DMS114 treated with DMSO at 0.1 percent for 48 hours (cell line): ENCODE measurements at regions not wholly inside any gene's neighbourhood (a gene's known extent, or its start where the extent isn't known, plus 50 kb on each side); places are given as distances from the start of the nearest gene placed in this dataset.

Experiments used
- DNase-seq: peaks from one replicate; lab custom pipeline; 2025; ENCODE audit not compliant: unreplicated experiment; lab: John Stamatoyannopoulos, UW

DNA sequence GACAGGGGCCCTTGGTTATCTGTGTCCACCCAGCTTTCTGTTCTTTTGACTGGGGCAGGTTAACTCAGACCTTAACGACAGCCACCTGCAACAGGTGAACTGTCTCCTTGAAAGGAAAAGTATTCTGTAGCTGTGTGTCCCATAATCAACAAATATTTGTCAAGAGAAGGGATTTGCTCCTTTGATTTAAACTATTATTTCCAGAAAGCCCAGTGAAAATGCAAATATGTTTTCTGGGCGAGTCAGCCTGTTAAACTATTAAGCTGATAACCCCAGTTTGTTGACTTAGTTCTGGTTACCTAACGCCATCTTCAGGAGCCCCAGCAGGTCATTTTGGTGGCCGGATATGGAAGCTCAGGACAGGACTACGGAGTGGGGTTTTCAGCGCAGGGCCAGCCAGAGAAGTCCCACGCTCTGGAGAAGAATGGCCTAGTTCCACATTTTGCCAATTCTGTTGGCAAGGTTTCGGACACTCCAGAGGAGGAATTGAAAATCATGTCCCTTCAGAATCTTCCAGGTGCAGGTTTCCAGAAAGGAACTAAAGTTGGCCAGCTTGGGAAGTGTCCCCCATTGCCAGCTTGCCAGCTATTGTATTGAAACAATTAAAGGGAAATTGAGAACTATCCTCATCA is 54.5 kb downstream of the ADRA2A start:
- DNase-seq, result no peak

DNA sequence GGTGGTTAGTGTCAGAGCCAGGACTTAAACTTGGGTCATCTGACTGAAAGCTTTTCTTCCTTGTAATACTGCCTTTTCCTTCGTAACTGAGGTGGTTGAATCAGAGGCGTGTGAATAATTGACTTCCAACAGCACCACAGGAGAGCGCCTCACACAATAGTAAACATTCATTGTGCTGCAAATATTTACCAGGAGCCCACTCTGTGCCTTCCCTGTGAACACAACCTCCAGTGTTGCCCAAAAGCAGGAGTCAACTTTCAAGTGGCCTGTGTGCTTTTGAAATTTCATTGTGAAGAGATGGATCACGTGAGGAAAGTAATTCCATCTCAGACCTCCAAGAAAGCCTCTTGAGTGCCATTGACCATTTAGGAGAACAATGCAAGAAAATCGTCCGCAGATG is 60.2 kb downstream of the ADRA2A start:
- DNase-seq, result no peak

DNA sequence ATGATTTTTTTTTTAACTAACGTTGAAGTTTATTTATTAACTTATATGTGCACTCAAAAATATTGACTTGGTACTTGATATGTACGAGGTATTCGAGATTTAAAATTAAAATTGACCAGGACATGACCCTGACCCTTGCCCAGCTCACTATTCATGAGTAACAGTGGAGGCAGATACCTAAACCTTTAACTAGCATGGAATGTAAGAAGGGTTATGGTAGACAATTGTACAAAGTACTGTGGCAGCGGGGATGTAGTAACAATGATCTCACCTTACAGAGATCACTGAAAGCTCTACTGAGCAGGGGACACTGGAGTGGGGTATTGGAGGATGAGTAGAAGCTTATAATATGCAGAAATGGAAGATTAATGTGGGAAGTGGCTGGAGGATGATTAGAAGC is 60.8 kb downstream of the ADRA2A start:
- no peak for DNase-seq

DNA sequence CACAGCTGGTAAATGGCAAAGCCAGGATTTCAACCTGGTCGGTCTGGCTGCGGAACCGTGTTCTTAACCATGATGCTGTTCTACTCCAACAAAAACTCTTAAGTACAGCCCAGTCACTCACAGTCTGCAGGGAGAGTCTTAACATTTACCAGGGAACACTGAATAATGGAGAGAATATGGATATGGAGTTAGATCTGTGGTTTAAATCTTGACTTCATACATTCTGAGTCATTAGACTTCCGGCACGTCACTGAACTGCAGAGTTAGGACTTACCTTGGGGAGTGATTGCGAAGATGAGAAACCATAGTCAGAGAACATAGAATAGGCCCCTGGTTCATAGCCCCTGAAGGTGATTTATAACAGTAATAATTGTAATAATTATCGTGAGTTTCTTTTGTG is 61.7 kb downstream of the ADRA2A start:
- DNase-seq, result no peak

DNA sequence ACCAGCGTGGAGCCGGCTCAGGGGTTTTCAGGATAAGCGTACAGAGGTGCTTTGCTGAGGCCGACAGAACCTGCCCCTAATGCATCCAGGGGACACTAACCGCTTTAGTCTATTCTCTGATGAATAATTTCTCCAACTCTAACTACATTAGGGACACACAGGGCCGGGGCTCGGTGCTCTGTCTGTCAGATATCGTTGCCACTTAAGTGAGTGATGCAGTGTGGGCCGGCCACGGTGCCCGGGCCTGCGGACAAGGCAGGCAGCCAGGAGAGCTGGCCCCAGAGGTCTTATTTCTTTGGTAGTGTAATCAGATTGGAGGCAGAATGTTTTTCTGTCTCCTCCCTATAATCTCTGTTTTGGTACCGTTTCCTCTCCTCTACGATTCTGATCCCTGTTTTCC is 62.7 kb downstream of the ADRA2A start:
- no peak for DNase-seq

DNA sequence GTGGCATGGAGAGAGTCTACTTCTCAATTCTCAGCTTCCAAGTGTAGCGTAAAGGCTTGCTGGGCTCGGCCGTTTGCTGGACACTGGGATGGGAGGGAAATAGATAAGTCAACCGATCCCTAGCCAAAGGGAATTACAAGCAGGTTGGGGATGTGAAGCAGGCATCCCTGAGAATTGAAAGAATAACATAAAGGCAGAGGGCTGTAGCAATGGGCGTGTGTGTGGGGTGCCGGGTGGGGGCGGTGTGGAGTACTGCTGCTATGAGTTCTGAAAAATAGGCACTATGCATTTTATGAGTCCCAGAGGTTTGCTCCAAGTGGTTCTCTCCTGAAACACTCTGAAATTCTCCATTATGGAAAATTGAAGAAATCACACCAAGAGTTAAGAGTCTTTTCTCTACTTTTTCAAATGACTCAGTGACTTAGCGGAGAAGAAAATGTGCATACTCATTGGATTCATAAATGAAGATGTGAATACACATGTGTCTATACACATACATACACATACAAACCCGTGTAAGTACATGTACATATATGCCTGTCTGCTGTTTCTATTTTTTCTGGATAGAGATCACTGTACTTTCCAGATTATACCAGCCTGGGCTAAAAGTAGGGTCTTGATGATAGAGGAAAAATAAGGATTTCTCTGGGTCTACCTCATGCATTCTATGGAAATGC is 65.4 kb downstream of the ADRA2A start:
- DNase-seq, result no peak

DNA sequence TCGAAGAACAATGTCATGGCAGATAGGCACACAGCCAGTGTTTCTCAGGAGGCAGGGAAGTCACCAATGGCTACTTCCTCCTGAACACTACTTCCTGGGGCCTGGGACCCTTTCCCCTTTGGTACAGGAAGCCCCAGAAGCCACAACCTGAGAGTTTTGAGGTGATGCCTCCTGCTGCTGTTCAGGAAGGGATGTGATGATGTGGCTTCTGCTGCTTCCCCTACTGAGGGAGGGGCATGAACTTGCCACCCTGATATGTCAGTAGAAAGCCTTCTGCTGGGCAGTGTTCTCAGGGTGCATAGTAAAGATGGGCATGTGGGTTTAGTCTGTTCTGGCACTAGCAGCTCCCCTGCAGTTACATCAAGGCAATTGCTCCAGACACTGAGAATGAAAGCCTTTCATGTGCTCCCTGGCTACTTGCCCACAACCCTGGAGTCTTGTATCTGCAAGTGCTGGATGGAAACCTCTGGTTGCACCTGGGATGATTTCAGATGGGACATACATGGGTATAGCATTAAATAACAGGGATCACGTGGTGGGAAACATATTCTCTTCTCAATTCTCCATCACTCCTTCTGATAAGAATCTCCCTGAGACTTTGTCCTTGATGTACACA is 69.3 kb downstream of the ADRA2A start:
- no peak for DNase-seq

DNA sequence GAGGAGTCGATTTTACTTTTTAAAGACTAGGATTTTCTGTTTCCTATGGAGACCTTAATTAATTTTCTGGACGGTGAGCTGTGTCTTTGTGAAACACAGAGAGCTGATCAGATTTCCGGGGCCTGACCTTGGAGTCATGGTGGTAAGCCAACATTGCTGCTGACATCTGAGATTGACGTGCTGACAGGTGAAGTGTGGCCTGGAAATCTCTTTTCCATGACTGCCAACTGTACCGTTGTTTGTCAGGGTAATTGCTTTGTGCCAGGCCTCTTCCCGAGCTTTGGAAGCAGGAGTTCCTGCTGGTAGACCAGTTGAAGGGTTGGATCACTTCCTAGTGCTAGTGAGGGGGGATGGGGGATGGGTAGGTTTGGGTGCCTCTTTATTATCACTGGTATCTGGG is 71.2 kb downstream of the ADRA2A start:
- no peak for DNase-seq

DNA sequence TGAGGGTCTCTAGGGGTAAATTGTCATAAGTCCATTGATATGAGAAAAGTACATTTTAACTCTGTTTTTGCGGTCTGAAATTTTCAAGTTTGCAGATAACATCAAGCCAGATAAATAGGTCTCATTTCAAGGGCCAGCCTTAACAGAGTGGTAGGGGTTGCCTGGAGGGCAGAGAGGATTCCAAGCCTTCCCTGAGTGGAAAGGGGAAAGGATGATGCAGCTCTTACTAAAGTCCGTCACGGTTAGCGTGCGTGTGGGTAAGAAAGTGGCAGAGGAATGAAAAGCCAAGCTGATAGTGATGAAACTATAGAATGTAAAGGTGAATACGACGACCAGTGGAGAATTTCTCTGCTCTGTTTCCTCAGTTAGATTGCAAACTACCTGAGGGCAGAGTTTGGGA is 71.6 kb downstream of the ADRA2A start:
- DNase-seq, result no peak

DNA sequence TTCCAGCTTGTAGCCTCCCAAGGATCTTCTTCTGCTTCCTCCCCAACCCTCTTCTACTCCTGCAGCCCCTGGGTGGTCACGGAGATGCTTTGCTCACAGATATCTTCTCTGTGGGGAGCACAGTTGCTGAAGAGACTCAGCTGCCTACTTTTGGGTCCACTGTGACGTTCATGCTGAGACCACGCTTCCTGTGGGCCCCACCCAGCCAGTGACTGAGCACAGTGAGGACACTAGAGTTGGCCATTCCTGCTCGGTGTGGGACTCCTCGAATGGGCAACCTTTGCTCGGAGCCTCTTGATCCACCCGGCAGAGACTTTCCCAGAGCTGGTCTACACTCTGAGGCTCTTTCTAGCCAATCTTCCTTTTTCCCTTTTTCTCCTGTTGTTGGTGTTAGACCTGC is 73.9 kb downstream of the ADRA2A start:
- no peak for DNase-seq

DNA sequence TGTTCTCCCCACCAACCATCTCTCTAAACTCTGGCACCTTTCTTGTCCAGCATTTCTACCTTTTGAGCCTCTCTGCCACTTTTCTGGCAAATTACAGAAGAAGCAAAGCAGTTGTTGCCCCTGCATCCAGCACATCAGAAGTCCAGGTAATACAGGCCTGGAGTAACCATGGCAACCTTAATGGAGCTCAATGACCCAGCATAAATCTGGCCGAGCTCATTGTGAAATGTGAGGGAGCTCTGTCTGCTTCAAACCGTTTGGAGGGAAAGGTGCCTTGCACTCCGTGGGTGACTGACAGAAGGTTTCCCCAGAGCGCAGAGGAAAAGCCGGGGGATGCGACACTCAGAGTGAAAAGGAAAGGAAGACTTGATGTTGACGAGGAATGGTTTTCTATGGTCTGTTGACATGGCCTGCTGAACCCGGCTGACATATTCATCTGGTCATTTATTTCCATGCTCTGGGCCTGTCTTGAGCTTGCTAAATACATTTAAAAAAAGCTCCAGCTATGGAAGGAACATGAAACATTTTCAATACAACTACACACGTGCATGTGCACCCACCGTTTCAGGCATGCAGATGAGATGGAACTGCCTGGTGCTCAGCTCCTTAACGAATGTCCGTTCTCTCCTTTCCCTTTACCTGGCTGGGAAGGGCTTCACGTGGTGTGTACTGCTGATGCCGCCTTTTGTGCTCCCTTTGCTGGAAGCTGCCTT is 74.9 kb downstream of the ADRA2A start:
- no peak for DNase-seq

DNA sequence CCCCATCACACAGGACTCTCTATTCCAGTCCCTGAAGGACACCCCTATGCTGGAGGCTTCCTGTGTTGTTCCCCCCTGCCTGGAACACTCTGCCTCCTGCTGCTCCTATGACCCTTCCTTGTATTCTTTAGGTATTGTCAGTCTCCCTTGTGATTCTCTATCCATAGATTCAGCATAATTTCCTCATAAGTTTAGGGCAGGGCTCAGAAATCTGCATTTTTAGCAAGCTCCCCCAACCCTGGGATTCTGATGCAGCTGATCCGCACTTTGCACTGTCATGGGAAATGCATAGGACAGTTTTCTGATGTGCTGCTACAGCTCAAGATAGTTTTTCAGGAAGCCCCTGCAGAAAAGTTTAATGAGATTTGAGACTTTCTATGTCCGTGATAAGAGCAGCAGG is 79.9 kb downstream of the ADRA2A start:
- DNase-seq, result no peak

DNA sequence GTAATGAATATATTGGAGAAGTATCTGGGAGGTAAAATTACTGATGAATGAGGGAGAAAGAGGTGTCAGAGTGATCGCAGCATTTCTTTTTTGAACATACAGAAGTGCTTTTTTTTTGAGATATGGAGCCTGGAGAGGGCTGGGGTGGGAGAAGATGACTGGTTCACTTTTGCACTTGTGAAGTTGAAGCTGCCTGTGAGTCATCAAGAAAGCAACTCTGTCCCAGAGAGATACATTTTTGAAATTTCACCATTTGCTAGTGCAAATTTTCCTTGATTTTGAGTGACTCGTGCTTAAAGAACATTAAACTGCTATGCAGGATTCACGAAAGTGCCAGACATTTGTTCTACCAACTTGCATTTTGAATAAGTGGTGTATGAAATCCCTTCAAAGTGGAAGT is 81.8 kb downstream of the ADRA2A start:
- no peak for DNase-seq

DNA sequence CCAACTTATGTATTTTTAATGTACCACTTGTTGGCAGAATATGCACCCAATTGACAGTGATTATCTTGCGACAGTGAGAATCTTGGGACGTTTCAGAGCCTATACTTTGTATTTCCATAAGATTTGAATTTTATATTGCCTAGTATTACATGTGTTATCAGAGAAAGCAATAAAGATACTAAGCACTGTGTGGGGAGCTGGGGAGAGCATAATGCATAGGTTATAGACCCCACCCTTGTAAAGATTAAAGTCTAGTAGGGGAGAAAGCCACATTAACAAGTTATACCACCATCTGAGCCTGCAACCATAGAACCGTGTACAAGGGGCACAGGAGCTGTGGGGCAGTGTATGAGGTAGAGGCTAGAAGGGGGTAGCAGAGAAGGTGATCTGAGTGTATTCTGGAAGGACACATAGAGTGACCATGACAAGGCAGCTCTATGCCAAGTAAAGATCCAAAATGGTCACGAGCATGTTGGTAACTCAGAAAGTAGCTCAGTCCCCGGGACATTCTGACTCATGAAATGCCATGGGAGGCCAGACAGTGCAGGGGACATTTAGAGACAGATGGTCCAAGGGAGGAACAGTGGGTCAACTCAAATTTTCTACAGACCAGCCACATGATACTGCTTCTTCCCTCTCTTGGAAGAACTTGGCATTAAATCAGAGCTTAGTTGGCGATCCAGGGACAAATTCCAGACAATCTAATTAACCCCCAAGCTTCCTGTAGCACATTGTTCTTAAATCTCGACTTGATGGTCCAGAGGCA is 84.5 kb downstream of the ADRA2A start:
- DNase-seq, result no peak

DNA sequence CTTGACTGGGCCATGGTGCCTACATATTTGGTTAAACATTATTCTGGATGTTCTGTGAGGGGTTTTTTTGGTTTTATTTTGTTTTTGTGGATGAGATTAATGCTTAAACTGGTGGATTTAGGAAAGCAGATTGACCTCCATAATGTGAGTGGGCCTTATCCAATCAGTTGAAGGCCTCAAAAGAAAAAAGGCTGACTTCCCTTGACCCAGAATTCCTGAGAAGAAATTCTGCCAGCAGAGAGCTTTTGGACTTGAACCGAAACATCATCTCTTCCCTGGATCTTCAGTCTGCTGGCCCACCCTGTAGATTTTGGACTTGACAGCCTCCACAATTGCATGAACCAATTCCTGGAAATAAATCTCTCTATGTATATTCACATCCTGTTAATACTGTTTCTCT is 94.4 kb downstream of the ADRA2A start:
- no peak for DNase-seq

DNA sequence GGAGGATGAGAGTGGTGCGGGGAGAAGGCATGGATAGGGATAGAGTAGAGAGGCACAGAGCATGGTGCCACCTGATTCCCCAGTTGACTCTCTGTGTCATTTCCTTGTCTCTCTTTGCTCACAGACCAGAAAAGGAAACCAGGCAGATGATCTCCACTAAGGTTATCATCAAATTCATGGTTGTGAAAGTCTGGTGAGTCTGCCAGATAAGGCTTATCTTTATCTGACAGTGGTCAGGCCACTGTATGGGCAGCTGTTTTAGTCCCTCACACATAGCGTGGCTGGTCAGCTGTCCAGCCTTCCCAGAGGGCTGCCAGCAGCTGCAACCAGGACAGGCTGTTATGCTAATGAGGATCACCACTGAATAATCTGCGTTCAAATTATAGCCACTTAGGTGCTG is 99.0 kb downstream of the ADRA2A start:
- DNase-seq, result no peak

DNA sequence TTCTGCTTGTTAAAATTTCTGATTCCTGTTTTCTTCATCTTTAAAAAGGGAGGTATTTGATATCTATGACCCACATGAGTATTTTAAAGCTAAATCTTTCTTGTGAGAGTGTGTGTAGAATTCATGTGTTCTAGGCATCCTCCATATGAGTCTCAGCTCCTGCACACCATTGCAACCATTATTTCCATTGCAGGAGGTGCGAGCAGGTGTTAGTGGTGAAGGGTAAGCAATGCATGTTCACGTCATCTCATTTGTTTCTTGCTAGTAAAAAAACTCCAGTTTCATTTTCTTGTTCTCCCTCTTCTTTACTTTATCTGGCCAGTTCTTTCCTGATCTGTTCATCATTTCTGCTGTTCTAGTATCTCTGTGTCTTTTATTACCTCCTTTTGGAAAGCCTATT is 100.5 kb downstream of the ADRA2A start:
- DNase-seq, result no peak

DNA sequence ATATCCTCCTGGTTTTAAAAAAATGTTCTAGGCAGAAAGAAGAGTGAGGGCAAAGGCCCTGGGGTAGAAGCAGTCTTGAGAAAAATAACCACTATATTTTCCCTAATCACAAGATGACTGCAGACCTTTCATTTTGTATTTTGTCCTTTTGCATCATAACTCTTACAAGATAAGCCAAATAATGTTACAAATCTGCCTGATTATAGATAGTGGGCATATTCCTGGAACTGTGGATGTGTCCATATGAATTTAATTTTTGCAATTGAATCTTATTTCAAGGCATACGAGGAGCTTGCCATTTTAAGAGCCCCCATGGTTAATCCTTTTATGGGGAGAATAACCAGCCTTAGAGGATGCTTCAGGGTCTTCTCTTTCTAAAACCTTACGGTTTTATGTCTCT is 102.7 kb downstream of the ADRA2A start:
- DNase-seq, result no peak

DNA sequence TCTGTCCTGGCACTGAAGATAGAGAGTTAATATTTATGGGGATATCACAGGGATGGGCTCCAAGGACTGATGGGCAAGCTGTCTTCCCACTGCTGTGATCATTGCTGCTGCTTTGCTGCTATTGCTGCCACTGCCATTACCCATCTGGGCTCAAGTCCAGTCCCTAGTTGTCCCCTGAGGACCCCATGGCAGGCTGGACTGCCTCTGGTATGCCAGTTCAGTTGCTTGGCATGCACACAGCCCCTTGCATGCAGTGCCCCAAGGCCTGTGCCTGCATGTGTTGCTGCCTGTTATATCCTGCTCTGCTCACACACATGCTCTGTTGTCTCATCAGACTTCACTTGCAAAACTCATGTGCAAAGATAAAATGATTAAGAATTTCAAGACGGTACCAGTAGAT is 109.5 kb downstream of the ADRA2A start:
- no peak for DNase-seq

DNA sequence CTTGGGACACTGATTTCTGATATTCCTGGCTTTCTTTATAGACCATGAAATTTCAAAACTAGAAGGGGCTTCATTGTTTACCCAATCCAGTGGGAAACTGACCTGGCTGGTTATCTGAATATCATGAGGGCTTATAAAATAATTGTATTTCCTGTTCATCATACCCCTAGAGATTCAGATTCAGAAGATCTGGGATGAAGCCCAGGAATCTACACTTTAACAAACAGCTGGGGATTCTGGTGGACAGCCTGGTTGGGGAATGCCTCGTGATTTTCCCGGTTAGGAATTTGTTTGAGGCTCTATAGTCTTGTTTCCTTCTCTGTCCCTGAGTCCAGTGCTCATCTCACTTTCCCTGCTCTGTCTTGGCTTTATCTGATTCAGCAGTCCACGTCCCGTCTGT is 110.3 kb downstream of the ADRA2A start:
- no peak for DNase-seq

DNA sequence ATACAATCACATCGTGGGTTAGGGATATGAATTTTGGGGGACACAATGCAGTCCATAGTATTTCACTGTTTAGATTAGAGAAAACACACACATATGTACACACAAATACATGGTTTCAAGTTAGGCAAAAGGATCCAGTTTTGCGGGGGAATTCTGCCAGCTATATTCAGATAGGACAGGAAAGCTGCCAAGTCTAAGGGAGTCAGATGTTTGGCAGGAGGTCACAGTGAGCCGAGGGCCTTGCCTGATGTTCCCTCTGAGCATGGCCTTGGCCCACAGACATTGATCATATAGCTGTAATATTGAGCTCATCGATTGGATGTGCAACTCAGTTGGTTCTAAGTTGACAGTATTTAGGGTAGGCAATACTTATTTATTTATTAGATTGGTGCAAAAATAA is 122.8 kb downstream of the ADRA2A start:
- no peak for DNase-seq
